ENCODE measurements at regions not wholly inside any gene's neighbourhood (a gene's known extent, or its start where the extent isn't known, plus 50 kb on each side); places are given as distances from the start of the nearest gene placed in this dataset.
A peak's percentile ranks its signal among the peaks of the same experiment; 100 is the strongest.

DNA sequence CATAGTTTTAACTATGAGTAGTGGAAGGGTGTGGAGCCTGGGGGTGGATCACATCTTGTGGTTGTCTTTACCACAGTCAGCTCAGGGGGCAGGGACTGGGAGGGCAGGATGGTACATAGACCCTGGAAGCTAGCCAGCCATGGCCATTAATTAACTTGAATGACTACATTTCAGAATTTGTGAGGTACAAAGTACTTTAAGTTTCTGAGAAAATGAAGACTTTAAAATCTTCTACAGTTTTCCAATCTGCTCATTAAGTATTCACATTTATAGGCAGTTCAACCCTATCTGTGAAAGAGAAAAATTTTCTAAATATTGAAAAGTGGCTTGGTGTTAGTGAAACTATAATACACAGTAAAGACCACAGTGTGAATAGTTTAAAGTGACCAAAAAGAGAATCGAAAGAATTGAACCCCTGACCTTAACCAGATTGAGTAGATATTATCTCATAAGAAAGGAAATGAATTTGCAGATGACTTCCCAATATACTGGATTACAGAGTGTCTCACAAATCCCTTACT lies 234.2 kb upstream of the MEF2C start:
- no peaks in the 10 kb centered on the region for H3K9me3 ChIP-seq (ENCODE audit: low read length)
- ChIA-PET CTCF (no interaction called here), POLR2A (ENCODE audit: unreplicated experiment) (no interaction called here)
- H2AFZ ChIP-seq (ENCODE audit: low read length): no peak overlapping the region
- no peaks in the 10 kb centered on the region for H3K79me2 ChIP-seq (ENCODE audit: low read length)
- peak; percentile 64 for DNase-seq
- no peaks in the 10 kb centered on the region for H4K20me1 ChIP-seq (ENCODE audit: low read length)
- intact Hi-C loops (cut with micrococcal nuclease): no loop called here
- no peak overlapping the region for H3K9ac ChIP-seq (ENCODE audit: low read length)
- no peak overlapping the region for H3K4me3 ChIP-seq (ENCODE audit: low read length)
- BruUV-seq (replicated peaks): no TSS peak
- TF ChIP-seq CTCF (conservative IDR thresholded peaks at IDR 0.05; ENCODE audit: low read depth, low read length) (no peak), EZH2phosphoT487 (IDR thresholded peaks at IDR 0.05; ENCODE audit: borderline replicate concordance, low read length) (no peak), EZH2 (IDR thresholded peaks at IDR 0.05; ENCODE audit: low read length, unreplicated experiment) (no peak)
- H3K9me2 ChIP-seq (replicated peaks; ENCODE audit: low read length): no peaks in the 10 kb centered on the region
- peak overlapping the region; percentile 46 for H3K4me2 ChIP-seq (ENCODE audit: low read length)
- no peaks in the 10 kb centered on the region for H3K27me3 ChIP-seq (ENCODE audit: low read length)
- H3F3A ChIP-seq (ENCODE audit: low read length, unreplicated experiment): no peaks in the 10 kb centered on the region
- peak; percentile 49 for ATAC-seq
- no peaks in the 10 kb centered on the region for H3K36me3 ChIP-seq (ENCODE audit: low read depth, low read length)
- peaks cover 11% of the 10 kb centered on the region; the same call in 1 of the 2 replicates for H3K4me1 ChIP-seq (ENCODE audit: insufficient read depth, low read length)
- H3K27ac ChIP-seq (ENCODE audit: low read length): no peak overlapping the region

- no peak overlapping the region for H3K9ac ChIP-seq (ENCODE audit: low read length)
- TF ChIP-seq EZH2 (IDR thresholded peaks at IDR 0.05; ENCODE audit: low read length, unreplicated experiment) (no peak), CTCF (conservative IDR thresholded peaks at IDR 0.05; ENCODE audit: low read depth, low read length) (no peak), EZH2phosphoT487 (IDR thresholded peaks at IDR 0.05; ENCODE audit: borderline replicate concordance, low read length) (no peak)
- ChIA-PET CTCF (no interaction called here), POLR2A (ENCODE audit: unreplicated experiment) (no interaction called here)
- H3K27me3 ChIP-seq (ENCODE audit: low read length): no peaks in the 10 kb centered on the region
- 0 out of 2 replicates have a peak, but pooled peaks cover 6% of the 10 kb centered on the region for H3K4me1 ChIP-seq (ENCODE audit: insufficient read depth, low read length)
- ATAC-seq: no peak
- no peaks in the 10 kb centered on the region for H3K36me3 ChIP-seq (ENCODE audit: low read depth, low read length)
- no peaks in the 10 kb centered on the region for H3K9me3 ChIP-seq (ENCODE audit: low read length)
- H4K20me1 ChIP-seq (ENCODE audit: low read length): no peaks in the 10 kb centered on the region
- H3K9me2 ChIP-seq (replicated peaks; ENCODE audit: low read length): no peaks in the 10 kb centered on the region
- no peaks in the 10 kb centered on the region for H3F3A ChIP-seq (ENCODE audit: low read length, unreplicated experiment)
- no peak overlapping the region for H2AFZ ChIP-seq (ENCODE audit: low read length)
- no peak overlapping the region for H3K4me2 ChIP-seq (ENCODE audit: low read length)
- intact Hi-C loops (cut with micrococcal nuclease): no loop called here
- BruUV-seq (replicated peaks): no TSS peak
- no peaks in the 10 kb centered on the region for H3K79me2 ChIP-seq (ENCODE audit: low read length)
- no peak overlapping the region for H3K4me3 ChIP-seq (ENCODE audit: low read length)
- no peak overlapping the region for H3K27ac ChIP-seq (ENCODE audit: low read length)
- DNase-seq: peak; percentile 39
Measured at GRCh38 chr5:89110916-89111646, 228.1 kb upstream of the MEF2C start.

GRCh38 chr5:89106480-89106879 lies 223.5 kb upstream of the MEF2C start:
- Histone ChIP-seq H3K9me2 (replicated peaks; ENCODE audit: low read length) (no peaks in the 10 kb centered on the region), H3K36me3 (ENCODE audit: low read depth, low read length) (no peaks in the 10 kb centered on the region), H3K4me1 (ENCODE audit: insufficient read depth, low read length) (0 out of 2 replicates have a peak, but pooled peaks cover 3% of the 10 kb centered on the region), H2AFZ (ENCODE audit: low read length) (no peak overlapping the region), H3K4me3 (ENCODE audit: low read length) (no peak overlapping the region), H3K9ac (ENCODE audit: low read length) (no peak overlapping the region), H3K27ac (ENCODE audit: low read length) (no peak overlapping the region), H3K4me2 (ENCODE audit: low read length) (no peak overlapping the region), H3F3A (ENCODE audit: low read length, unreplicated experiment) (no peaks in the 10 kb centered on the region), H3K79me2 (ENCODE audit: low read length) (no peaks in the 10 kb centered on the region), H3K9me3 (ENCODE audit: low read length) (no peaks in the 10 kb centered on the region), H3K27me3 (ENCODE audit: low read length) (no peaks in the 10 kb centered on the region), H4K20me1 (ENCODE audit: low read length) (no peaks in the 10 kb centered on the region)
- BruUV-seq (replicated peaks): no TSS peak
- DNase-seq (no peak), ATAC-seq (no peak)
- TF ChIP-seq EZH2phosphoT487 (IDR thresholded peaks at IDR 0.05; ENCODE audit: borderline replicate concordance, low read length): no peak
- TF ChIP-seq CTCF (conservative IDR thresholded peaks at IDR 0.05; ENCODE audit: low read depth, low read length): no peak
- TF ChIP-seq EZH2 (IDR thresholded peaks at IDR 0.05; ENCODE audit: low read length, unreplicated experiment): no peak
- POLR2A ChIA-PET (ENCODE audit: unreplicated experiment): no interaction called here
- intact Hi-C loops (cut with micrococcal nuclease): no loop called here
- CTCF ChIA-PET: no interaction called here

Measured in PC-3 (cell line).